Mammary epithelial cell (primary cell): ENCODE measurements at regions not wholly inside any gene's neighbourhood (a gene's known extent, or its start where the extent isn't known, plus 50 kb on each side); places are given as distances from the start of the nearest gene placed in this dataset.

Source experiments
- EZH2 ChIP-seq: IDR thresholded peaks from 2 replicates; pipeline ENCODE4 v1.6.1; 2012; ENCODE audit warnings: low read length, inconsistent platforms, borderline replicate concordance
- TF ChIP-seq, protein P1 (sequence below), 2 donors: IDR thresholded peaks in 1 of 2; conservative IDR thresholded peaks in 1 of 2; 2 replicates each; pipeline ENCODE4 v1.5.1; 2011 to 2012; ENCODE audit warnings: inconsistent platforms in 2 of 2, low read length in 2 of 2, mild to moderate bottlenecking in 2 of 2, control low read depth in 1 of 2, low read depth in 1 of 2; ENCODE audit not compliant: insufficient read depth in 1 of 2; ENCODE audit errors: extremely low read depth in 1 of 2

- TF ChIP-seq, protein P1, sequence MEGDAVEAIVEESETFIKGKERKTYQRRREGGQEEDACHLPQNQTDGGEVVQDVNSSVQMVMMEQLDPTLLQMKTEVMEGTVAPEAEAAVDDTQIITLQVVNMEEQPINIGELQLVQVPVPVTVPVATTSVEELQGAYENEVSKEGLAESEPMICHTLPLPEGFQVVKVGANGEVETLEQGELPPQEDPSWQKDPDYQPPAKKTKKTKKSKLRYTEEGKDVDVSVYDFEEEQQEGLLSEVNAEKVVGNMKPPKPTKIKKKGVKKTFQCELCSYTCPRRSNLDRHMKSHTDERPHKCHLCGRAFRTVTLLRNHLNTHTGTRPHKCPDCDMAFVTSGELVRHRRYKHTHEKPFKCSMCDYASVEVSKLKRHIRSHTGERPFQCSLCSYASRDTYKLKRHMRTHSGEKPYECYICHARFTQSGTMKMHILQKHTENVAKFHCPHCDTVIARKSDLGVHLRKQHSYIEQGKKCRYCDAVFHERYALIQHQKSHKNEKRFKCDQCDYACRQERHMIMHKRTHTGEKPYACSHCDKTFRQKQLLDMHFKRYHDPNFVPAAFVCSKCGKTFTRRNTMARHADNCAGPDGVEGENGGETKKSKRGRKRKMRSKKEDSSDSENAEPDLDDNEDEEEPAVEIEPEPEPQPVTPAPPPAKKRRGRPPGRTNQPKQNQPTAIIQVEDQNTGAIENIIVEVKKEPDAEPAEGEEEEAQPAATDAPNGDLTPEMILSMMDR (conservative IDR thresholded peaks at IDR 0.05 in 1 of 2, IDR thresholded peaks at IDR 0.05 in 1 of 2; ENCODE audit: extremely low read depth in 1 of 2, insufficient read depth in 1 of 2, low read depth in 1 of 2, low read length in 2 of 2) = no peak
- TF ChIP-seq EZH2 = no peak
Measured at GRCh38 chr2:45233301-45233700, 224.0 kb upstream of the SIX2 start.
